Thyroid gland (tissue), 4 donors: ENCODE measurements at regions not wholly inside any gene's neighbourhood (a gene's known extent, or its start where the extent isn't known, plus 50 kb on each side); places are given as distances from the start of the nearest gene placed in this dataset.

ENCODE experiments used
- DNase-seq, 2 donors: peaks; one replicate each; pipeline ENCODE4 v3.0.0-alpha.2; 2019
- H3K27ac ChIP-seq, 3 donors: fragments of 200-600 bp; sonication (generic); 1 replicate in 2 of 3; 2 replicates in 1 of 3; pipeline ENCODE4 v1.5.1; 2016 to 2019; ENCODE audit warnings: mild to moderate bottlenecking in 1 of 3, moderate library complexity in 1 of 3
- H3K27me3 ChIP-seq: fragments of 200-600 bp; sonication (generic); one replicate; pipeline ENCODE4 v1.5.1; 2019
- H3K36me3 ChIP-seq, 2 donors: fragments of 200-600 bp; sonication (generic); one replicate each; pipeline ENCODE4 v1.5.1; 2016 to 2019
- H3K4me1 ChIP-seq, 2 donors: fragments of 200-600 bp; sonication (generic); one replicate each; pipeline ENCODE4 v1.5.1; 2017 to 2019
- H3K4me3 ChIP-seq, 3 donors: fragments of 200-600 bp; sonication (generic); replicated peaks in 1 of 3; 1 replicate in 2 of 3; 2 replicates in 1 of 3; pipeline ENCODE4 v1.5.1; 2016; ENCODE audit warnings: mild to moderate bottlenecking in 1 of 3
- H3K9me3 ChIP-seq: fragments of 200-600 bp; sonication (generic); one replicate; pipeline ENCODE4 v1.5.1; 2017
- CTCF ChIP-seq, 6 experiments: fragments of 200-600 bp in 3 of 6; fragments of 450-650 bp in 3 of 6; sonication (generic) in 3 of 6; IDR thresholded peaks; one replicate each; pipeline ENCODE4 v1.5.1; 2016 to 2019; ENCODE audit warnings: antibody characterized with exemption in 6 of 6, mild to moderate bottlenecking in 2 of 6, inconsistent platforms in 1 of 6, moderate library complexity in 1 of 6
- POLR2A ChIP-seq, 2 donors: fragments of 450-650 bp; IDR thresholded peaks; one replicate each; pipeline ENCODE4 v1.6.1; 2017; ENCODE audit warnings: antibody characterized with exemption in 2 of 2, mild to moderate bottlenecking in 2 of 2, moderate library complexity in 1 of 2
- WGBS, 2 donors: methylation state at CpG; one replicate each; pipeline ENCODE4 v1.1.5; 2017; 5-methylcytosine and 5-hydroxymethylcytosine counted together
- intact Hi-C: fragments of 100-400 bp; cut with DNase I; formaldehyde crosslinking; loops from one replicate; pipeline ENCODE4 v1.15.1; 2023

GRCh38 chr3:153041181-153041580, 120.8 kb upstream of the RAP2B start:
- Histone ChIP-seq H3K27me3 (no peaks in the 10 kb centered on the region), H3K4me3 (no peak overlapping the region), H3K27ac (no peak overlapping the region), H3K36me3 (no peaks in the 10 kb centered on the region), H3K9me3 (no peaks in the 10 kb centered on the region), H3K4me1 (no peaks in the 10 kb centered on the region)
- DNase-seq: no peak
- no peak for TF ChIP-seq CTCF (IDR thresholded peaks at IDR 0.05)
- no peak for TF ChIP-seq POLR2A (IDR thresholded peaks at IDR 0.05)
- WGBS, 2 donors: 94 to 99% methylated on average over 2 of the region's 2 CpGs
- intact Hi-C loops: loop anchor here (5.0 kb wide), 1 partner anchor 726 kb away; no protein-coding TSS in a partner anchor

- H3K4me1 ChIP-seq: no peaks in the 10 kb centered on the region
- no peaks in the 10 kb centered on the region for H3K36me3 ChIP-seq
- H3K27ac ChIP-seq: no peak overlapping the region
- TF ChIP-seq POLR2A (IDR thresholded peaks at IDR 0.05): no peak
- TF ChIP-seq CTCF (IDR thresholded peaks at IDR 0.05): no peak
- H3K4me3 ChIP-seq: no peak overlapping the region
- intact Hi-C loops: loop anchor here (5.0 kb wide), 1 partner anchor 725 kb away; no protein-coding TSS in a partner anchor
- H3K9me3 ChIP-seq: no peaks in the 10 kb centered on the region
- DNase-seq: no peak
- WGBS, 2 donors: 59 to 71% methylated on average over 1 of the region's 1 CpG
- no peaks in the 10 kb centered on the region for H3K27me3 ChIP-seq
Measured at GRCh38 chr3:153042088-153042487, 119.9 kb upstream of the RAP2B start.

- Histone ChIP-seq H3K27me3 (no peaks in the 10 kb centered on the region), H3K27ac (no peak overlapping the region), H3K9me3 (no peaks in the 10 kb centered on the region), H3K4me1 (no peaks in the 10 kb centered on the region), H3K36me3 (no peaks in the 10 kb centered on the region), H3K4me3 (no peak overlapping the region)
- DNase-seq: no peak
- intact Hi-C loops: loop anchor here (5.0 kb wide), 1 partner anchor 723 kb away; no protein-coding TSS in a partner anchor
- TF ChIP-seq CTCF (IDR thresholded peaks at IDR 0.05) (no peak), POLR2A (IDR thresholded peaks at IDR 0.05) (no peak)
- 75 to 89% methylated on average over 3 of the region's 3 CpGs for WGBS, 2 donors
Measured at GRCh38 chr3:153043729-153044328, 118.2 kb upstream of the RAP2B start.

- intact Hi-C loops: no loop called here
Measured at GRCh38 chr3:153045150-153045549, 116.9 kb upstream of the RAP2B start.

More at GRCh38 chr3:153045150-153045549, 116.9 kb upstream of the RAP2B start:
- Histone ChIP-seq H3K36me3 (no peaks in the 10 kb centered on the region), H3K4me1 (no peaks in the 10 kb centered on the region), H3K27ac (no peak overlapping the region), H3K9me3 (no peaks in the 10 kb centered on the region), H3K4me3 (no peak overlapping the region), H3K27me3 (no peaks in the 10 kb centered on the region)
- no peak for DNase-seq
- TF ChIP-seq POLR2A (IDR thresholded peaks at IDR 0.05): no peak
- TF ChIP-seq CTCF (IDR thresholded peaks at IDR 0.05): no peak
